ENCODE measurements at regions not wholly inside any gene's neighbourhood (a gene's known extent, or its start where the extent isn't known, plus 50 kb on each side); places are given as distances from the start of the nearest gene placed in this dataset.
"Not testable (repeated sequence)": the region's sequence is repeated elsewhere in the genome, so short reads cannot be mapped to it uniquely, and the experiment has no call there.

GRCh38 chr1:182331387-182331786 lies 60.2 kb downstream of the GLUL start:
- no peak for DNase-seq (ENCODE audit: low read depth in 3 of 3, low spot score in 1 of 3)

DNA sequence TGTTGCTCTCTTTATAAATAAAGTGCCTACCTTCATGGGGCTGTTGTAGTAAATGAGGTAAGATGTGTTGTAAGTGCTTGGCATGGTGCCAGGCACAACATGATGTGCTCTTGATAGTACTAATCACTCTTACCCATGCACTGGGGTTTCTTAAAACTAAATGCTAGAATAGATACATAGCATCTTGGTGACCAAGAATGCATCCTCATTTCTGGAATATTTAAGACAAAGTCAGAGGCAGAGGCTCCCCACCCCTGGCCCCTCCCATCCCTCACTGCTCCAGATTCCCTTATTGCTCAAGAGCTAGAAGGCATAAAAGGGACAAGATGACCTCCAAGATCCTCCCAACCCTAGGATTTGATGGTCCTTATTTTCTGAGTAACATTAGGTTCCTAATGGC lies 61.3 kb downstream of the GLUL start:
- DNase-seq (ENCODE audit: low read depth in 3 of 3, low spot score in 1 of 3): no peak

DNA sequence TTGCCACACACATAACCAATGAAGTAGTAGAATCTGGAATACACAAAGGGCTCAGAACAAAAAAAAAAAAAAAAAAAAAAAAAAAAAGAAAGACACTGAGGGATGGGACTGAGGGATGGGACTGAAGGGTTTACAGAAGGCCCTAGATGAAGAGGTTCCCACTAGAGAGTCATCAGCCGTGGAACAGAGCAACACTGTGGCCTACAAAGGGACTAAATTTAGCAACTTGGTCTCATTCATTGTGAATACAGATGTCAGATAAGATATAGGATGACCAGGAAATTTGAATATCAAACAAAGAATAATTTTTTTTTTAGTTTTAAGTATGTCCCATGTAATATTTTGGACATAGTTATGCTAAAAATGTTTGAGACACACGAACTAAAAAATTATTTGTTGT lies 62.1 kb downstream of the GLUL start:
- no peak for DNase-seq (ENCODE audit: low read depth in 3 of 3, low spot score in 1 of 3)

- DNase-seq (ENCODE audit: low read depth in 3 of 3, low spot score in 1 of 3): no peak
Measured at GRCh38 chr1:182328591-182328990, 63.0 kb downstream of the GLUL start.

DNA sequence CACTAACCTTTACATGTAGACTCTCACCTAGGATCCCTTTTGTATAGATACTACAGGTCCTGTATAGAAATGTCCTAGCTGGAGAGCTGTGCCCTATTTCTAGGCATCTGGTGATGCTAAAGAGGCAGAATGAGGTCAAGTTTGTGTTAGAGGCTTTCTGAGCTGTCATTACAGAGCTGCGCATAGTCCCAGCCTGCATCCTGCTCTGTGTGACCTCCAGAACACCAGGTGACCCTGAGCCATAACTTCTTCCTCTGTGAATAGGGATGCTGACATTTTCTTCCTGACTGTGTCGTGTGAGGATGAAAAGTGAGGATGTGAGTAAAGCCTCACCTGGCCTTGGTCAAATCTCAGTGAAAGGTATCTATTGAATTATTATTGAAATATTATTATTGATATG lies 66.3 kb downstream of the GLUL start:
- DNase-seq (ENCODE audit: low read depth in 3 of 3, low spot score in 1 of 3): no peak

DNA sequence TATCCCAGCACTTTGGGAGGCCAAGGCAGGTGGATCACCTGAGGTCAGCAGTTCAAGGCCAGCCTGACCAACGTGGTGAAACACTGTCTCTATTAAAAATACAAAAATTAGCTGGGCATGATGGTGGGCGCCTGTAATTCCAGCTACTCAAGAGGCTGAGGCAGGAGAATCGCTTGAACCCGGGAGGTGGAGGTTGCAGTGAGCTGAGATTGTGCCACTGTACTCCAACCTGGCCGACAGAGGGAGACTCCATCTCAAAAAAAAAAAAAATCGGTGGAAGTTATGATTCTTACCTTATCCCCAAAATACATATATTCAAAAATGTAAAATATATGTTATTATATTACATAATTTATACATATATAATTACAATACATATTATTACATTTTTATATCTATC lies 70.1 kb downstream of the GLUL start:
- not testable (repeated sequence) for DNase-seq (ENCODE audit: low read depth in 3 of 3, low spot score in 1 of 3)

DNA sequence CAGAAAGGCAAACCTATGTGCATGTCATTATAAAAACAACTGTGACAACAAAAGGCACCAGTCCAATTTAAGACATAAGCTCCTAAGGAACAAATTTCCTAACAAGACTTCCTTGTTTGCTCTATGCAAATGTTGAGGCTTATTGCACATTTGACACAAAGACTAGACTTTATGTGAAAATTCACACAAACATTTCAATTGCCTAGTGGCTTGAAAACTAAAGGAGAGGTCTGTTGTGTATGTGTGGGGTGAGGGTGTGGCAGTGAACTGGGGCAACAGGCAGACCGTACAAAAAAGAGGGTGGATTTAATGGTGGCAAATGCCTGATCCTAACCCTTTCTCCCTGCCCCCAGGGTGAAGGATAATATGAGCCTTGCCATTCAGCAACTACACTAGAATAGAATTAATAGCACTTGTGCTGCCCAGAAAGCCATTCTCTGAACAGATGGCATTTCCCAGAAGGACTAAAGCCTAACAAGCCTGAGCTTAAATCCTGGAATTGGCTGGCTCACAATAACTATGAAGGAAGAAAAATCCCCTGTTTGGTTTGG lies 73.9 kb downstream of the GLUL start:
- DNase-seq (ENCODE audit: low read depth in 3 of 3, low spot score in 1 of 3): no peak

GRCh38 chr1:182316454-182316853 lies 75.1 kb downstream of the GLUL start:
- not testable (repeated sequence) for DNase-seq (ENCODE audit: low read depth in 3 of 3, low spot score in 1 of 3)

GRCh38 chr1:182315167-182315556 lies 76.4 kb downstream of the GLUL start:
- DNase-seq (ENCODE audit: low read depth in 3 of 3, low spot score in 1 of 3): no peak

GRCh38 chr1:182309631-182310351 lies 81.8 kb downstream of the GLUL start:
- no peak for DNase-seq (ENCODE audit: low read depth in 3 of 3, low spot score in 1 of 3)

- DNase-seq (ENCODE audit: low read depth in 3 of 3, low spot score in 1 of 3): no peak
Measured at GRCh38 chr1:182308826-182309225, 82.8 kb downstream of the GLUL start.

- DNase-seq (ENCODE audit: low read depth in 3 of 3, low spot score in 1 of 3): not testable (repeated sequence)
Measured at GRCh38 chr1:182307486-182307885, 84.1 kb downstream of the GLUL start.

DNA sequence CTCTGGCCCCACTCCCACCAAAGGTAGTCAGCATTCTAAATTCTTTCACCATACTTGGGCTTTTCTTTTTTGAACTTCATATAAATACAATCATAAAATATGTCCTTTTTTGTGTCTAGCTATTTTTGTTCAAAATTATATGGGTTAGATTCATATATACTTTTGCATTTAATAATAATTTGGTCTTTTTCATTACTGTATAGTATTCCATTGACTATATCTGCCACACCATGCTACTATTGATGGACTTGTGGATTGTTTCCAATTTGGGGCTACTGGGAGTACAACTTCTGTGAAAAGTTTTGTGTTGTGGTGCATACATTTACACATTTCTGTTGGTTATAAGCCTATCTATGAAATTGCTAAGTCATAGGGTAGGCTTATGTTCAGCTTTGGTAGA lies 85.7 kb downstream of the GLUL start:
- no peak for DNase-seq (ENCODE audit: low read depth in 3 of 3, low spot score in 1 of 3)

DNA sequence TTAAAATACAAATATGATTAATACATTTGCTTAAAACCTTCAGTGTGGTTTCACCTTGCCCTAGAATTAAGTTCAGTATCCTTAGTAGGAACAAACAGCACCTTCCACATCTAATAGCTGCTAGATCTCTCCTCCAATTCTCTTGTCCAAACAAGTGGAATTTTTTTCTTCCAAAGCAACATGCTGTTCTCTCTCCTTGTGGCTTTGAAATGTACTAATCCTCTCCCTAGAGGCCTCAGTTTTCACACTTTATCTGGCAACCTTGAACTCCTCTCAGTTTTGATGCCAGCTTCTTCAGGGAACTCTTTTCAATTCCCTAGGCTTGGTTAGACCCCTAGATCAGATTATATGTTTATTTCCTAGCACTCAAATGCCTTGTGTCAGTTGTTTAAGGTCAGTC lies 87.0 kb downstream of the GLUL start:
- DNase-seq (ENCODE audit: low read depth in 3 of 3, low spot score in 1 of 3): no peak

GRCh38 chr1:182304218-182304617 lies 87.4 kb downstream of the GLUL start:
- DNase-seq (ENCODE audit: low read depth in 3 of 3, low spot score in 1 of 3): no peak

DNA sequence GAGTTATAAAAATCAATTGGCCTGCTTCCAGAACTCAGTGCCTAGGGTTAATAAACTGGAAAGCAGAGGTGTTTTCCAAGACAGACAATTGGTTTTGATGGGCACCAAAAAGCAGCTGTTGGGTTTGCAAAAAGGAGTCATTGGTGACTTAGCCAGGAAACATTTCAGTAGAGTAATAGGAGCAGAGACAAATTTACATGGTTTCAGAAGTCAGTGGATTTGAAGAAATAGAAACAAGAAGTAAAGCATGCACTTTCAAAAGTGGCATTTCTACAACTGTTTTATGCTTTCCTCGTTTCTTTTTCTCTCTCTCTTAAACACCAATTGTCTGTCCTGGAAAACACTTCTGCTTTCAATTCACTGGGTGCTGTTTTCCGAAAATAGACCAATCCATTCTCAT lies 87.8 kb downstream of the GLUL start:
- DNase-seq (ENCODE audit: low read depth in 3 of 3, low spot score in 1 of 3): no peak

DNA sequence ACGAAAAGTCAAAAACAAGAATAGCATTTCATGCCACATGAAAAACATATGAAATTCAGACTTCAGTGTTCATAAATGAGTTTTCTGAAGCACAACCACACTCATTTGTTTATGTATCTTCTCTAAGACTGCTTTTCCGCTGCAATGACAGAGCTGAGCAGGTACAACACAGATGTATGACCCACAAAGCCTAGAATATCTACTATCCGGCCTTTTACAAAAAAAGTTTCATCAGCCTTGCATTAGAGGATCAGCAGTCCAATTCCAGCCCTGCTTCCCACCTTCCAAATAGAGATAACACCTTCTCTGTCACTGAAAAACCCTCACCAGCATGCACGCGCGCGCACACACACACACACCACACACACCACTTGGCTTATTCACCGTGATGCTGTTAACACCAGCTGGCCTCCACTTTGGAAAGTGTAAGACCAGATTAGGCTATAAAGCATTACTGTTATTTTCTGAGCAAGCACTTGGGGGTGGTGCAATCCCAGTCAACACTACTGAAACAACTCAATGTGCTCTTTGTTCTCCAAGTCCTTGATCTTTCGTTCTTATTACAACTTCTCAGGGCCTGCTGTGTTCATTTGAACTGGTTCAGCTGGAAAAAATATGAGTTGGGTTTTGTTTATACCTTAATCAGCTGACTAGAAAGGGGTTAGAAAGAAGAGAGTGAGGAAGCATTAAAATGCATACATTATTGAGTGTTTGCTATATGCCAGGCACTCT lies 90.0 kb downstream of the GLUL start:
- no peak for DNase-seq (ENCODE audit: low read depth in 3 of 3, low spot score in 1 of 3)

DNA sequence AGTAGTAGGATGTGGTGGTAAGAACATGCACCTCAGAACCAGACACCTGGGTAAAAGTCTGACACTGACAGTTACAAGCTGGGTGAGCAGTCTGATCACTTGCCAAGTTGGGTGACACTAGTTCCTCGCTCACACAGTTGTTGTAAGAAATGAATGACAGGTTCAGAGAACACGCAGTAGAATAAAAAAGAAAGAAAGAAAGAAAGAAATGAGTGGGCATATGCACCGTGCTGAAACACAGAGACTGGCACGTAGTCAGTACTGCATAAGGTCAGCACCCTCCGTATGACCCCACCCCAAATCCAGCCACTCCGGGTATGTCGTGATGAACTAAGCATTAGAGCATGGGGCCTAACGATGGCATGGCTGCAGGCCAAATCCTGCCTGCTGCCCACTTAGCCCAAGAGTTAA lies 90.6 kb downstream of the GLUL start:
- DNase-seq (ENCODE audit: low read depth in 3 of 3, low spot score in 1 of 3): no peak

GRCh38 chr1:182299728-182300616 lies 91.6 kb downstream of the GLUL start:
- DNase-seq (ENCODE audit: low read depth in 3 of 3, low spot score in 1 of 3): no peak

- not testable (repeated sequence) for DNase-seq (ENCODE audit: low read depth in 3 of 3, low spot score in 1 of 3)
Measured at GRCh38 chr1:182299054-182299727, 92.4 kb downstream of the GLUL start.

DNA sequence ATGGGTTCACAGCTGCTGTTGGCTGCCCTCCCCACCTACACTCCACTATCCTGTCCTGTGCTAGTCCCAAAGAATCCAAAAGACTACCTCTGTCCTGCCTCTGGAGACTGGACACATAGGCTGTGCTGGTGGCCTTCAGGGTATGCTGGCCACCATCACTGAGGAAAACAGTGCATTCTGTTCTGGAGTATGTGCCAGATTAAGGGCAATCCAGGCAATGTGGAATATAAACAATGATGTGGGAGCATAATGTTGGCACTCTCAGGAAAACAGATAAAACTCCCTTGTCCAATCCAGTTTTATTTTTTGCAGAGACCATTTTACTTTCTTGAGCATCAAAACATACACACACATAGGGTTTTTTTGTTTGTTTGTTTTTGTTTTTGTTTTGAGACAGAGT lies 94.3 kb downstream of the GLUL start:
- no peak for DNase-seq (ENCODE audit: low read depth in 3 of 3, low spot score in 1 of 3)

All from stimulated activated CD4-positive, alpha-beta T cell treated with anti-CD3 and anti-CD28 coated beads, TNF-alpha, amount 100 ng/mL, for 1 hour (primary cell).